ENCODE measurements at regions not wholly inside any gene's neighbourhood (a gene's known extent, or its start where the extent isn't known, plus 50 kb on each side); places are given as distances from the start of the nearest gene placed in this dataset.

DNA sequence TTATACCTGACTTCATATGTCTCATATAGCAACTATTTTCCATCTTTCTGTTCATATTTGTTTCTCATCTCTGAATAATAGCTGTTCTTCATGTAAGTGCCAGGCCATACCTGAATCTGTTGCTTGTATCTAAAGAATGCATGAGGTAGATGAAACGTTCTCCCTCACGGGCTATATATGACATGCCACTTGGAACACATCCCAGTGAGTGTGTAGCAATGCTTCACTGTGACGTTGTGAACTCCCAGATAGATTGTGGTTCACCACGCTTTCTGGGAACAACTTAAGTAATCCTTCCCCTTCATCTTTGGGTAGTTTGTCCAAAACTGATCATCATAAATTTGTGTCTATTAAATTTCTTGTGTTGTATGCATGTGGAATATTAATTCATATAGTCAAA, 60.1 kb downstream of the RDH14 start:
- no peak for TF ChIP-seq EZH2 (IDR thresholded peaks at IDR 0.05; ENCODE audit: insufficient read depth, poor library complexity, severe bottlenecking)
- TF ChIP-seq EZH2phosphoT487 (IDR thresholded peaks at IDR 0.05; ENCODE audit: insufficient read depth, low read depth) = no peak

All from GM23248 (cell line).